ENCODE measurements at regions not wholly inside any gene's neighbourhood (a gene's known extent, or its start where the extent isn't known, plus 50 kb on each side); places are given as distances from the start of the nearest gene placed in this dataset.

DNA sequence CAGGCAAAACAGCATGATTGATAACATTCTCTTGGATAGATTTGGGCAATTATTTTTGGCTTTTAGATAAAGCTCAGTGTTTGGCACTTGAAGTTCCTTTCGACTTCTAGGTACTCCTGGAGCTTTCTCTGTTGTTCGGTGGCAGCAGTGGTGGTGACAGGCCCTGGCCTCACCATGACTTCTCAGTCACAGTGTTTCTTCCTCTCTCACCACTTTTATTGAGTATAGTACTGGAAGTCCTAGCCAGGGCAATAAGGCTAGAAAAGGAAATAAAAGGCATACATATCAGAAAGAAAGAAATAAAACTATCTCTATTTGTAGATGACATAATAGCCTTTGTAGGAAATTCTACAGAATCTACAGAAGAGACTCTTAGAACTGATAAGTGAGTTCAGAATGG lies 101.2 kb upstream of the SIRPG start:
- Mint-ChIP-seq H3K4me1 (peaks cover 11% of the 10 kb centered on the region), H3K27me3 (ENCODE audit: low read depth) (peaks cover 12% of the 10 kb centered on the region), H3K9me3 (no peaks in the 10 kb centered on the region), H3K36me3 (ENCODE audit: low read depth) (no peaks in the 10 kb centered on the region), H3K4me3 (no peak overlapping the region), H3K27ac (ENCODE audit: unreplicated experiment) (no peak overlapping the region)
- DNase-seq (ENCODE audit: low read depth, low spot score), result no peak
- TF ChIP-seq, protein P1, sequence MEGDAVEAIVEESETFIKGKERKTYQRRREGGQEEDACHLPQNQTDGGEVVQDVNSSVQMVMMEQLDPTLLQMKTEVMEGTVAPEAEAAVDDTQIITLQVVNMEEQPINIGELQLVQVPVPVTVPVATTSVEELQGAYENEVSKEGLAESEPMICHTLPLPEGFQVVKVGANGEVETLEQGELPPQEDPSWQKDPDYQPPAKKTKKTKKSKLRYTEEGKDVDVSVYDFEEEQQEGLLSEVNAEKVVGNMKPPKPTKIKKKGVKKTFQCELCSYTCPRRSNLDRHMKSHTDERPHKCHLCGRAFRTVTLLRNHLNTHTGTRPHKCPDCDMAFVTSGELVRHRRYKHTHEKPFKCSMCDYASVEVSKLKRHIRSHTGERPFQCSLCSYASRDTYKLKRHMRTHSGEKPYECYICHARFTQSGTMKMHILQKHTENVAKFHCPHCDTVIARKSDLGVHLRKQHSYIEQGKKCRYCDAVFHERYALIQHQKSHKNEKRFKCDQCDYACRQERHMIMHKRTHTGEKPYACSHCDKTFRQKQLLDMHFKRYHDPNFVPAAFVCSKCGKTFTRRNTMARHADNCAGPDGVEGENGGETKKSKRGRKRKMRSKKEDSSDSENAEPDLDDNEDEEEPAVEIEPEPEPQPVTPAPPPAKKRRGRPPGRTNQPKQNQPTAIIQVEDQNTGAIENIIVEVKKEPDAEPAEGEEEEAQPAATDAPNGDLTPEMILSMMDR (conservative IDR thresholded peaks at IDR 0.05), result no peak

DNA sequence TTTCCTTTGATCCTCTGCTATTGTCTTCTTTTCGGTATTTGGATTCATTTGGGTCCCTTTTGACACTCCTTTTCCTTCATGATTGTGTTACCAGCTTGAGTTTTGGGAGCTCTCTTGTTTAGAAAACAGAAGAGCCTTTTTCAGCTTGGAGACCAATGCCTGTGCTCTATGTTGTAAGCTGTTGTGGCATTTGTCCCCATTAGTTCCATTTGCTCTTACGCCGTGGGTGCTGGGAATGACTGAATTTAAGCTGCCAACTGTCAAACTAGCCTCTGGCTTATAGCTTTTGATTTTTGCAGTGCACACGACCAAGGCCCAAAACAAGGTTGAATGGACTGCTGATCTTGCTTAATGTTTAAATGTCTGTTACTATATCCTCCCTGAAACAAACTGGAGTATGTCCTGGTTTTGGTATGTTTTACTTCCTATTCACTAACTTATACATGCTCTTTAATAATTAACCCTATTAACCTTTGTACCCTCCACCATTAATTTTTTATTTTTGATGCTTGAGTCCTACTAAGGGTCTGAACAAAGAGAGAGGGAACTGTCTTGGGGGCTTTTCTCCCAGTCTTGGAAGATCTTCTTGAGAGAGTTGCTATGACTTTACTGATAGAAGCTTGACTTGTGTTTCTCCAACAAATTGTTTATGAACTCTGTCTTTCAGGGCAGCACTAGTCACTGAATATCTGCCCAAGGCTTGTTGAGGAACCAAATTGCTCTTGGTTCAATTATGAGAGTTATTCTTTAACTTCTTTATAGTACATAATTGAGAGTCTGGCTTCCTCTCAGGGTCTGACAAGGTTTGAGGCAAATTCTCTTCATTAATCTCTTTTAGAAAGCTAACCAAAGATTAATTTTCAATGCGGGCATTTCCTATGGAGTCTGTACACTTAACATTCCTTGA lies 100.3 kb upstream of the SIRPG start:
- Mint-ChIP-seq H3K4me3 (no peak overlapping the region), H3K4me1 (peaks cover 11% of the 10 kb centered on the region), H3K27ac (ENCODE audit: unreplicated experiment) (no peak overlapping the region), H3K27me3 (ENCODE audit: low read depth) (peaks cover 13% of the 10 kb centered on the region), H3K36me3 (ENCODE audit: low read depth) (no peaks in the 10 kb centered on the region), H3K9me3 (no peaks in the 10 kb centered on the region)
- DNase-seq (ENCODE audit: low read depth, low spot score), result no peak
- TF ChIP-seq, protein P1 (conservative IDR thresholded peaks at IDR 0.05), result no peak

DNA sequence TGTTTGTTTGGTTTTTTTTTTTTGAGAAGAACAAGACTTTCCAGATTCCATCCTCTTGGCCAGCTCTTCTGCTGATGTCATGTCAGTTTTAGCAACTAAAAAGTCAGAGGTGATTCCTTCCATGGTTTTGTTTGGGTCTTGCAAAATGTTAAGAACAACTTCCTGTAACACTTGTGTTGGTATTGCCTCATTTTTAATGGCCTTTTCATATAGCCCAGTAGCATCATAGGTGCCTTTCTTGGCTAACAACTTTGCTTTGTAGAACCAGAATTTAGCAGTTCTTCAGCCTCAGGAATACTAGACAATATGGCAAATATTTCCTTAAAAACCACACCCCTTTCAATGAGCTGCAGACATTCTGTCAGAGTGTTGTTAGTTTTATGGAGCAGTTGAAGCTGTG lies 99.5 kb upstream of the SIRPG start:
- no peak overlapping the region for H3K27ac Mint-ChIP-seq (ENCODE audit: unreplicated experiment)
- H3K4me1 Mint-ChIP-seq, result peaks cover 11% of the 10 kb centered on the region
- peaks cover 6% of the 10 kb centered on the region for H3K9me3 Mint-ChIP-seq
- no peak for DNase-seq (ENCODE audit: low read depth, low spot score)
- no peak overlapping the region for H3K4me3 Mint-ChIP-seq
- TF ChIP-seq, protein P1 (conservative IDR thresholded peaks at IDR 0.05), result no peak
- peaks cover 19% of the 10 kb centered on the region for H3K27me3 Mint-ChIP-seq (ENCODE audit: low read depth)
- peaks cover 4% of the 10 kb centered on the region for H3K36me3 Mint-ChIP-seq (ENCODE audit: low read depth)

DNA sequence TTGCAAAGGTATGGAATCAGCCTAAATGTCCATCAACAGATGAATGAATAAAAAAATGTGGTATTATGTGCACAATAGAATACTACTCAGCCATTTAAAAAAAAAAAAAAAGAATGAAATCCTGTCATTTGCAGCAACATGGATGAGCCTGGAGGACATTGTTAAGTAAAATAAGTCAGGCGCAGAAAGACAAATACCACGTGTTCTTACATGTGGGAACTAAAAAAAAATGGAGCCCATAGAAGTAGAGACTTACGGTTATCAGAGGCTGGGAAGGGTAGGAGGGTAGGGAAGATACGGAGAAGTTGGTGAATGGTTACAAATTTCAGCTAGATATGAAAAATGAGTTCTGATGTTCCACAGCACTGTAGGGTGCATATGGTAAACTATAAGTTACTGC lies 97.2 kb upstream of the SIRPG start:
- DNase-seq (ENCODE audit: low read depth, low spot score), result no peak
- Mint-ChIP-seq H3K4me3 (no peak overlapping the region), H3K9me3 (peaks cover 6% of the 10 kb centered on the region), H3K4me1 (peaks cover 11% of the 10 kb centered on the region), H3K27me3 (ENCODE audit: low read depth) (peaks cover 18% of the 10 kb centered on the region), H3K27ac (ENCODE audit: unreplicated experiment) (no peak overlapping the region), H3K36me3 (ENCODE audit: low read depth) (peaks cover 4% of the 10 kb centered on the region)
- TF ChIP-seq, protein P1 (conservative IDR thresholded peaks at IDR 0.05), result no peak

DNA sequence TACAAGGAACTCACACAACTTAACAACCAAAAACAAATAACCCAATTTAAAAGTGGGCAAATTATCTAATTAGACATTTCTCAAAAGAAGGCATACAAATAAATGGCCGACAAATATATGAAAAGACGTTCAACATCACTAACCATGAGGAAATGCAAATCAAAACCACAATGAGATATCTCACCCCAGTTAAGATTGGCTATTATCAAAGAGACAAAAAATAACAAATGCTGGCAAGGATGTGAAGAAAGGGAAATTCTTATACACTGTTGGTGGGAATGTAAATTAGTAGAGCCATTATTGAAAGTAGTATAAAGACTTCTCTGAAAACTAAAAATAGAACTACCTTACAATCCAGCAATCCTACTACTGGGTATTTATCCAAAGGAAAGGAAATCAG lies 96.7 kb upstream of the SIRPG start:
- TF ChIP-seq, protein P1 (conservative IDR thresholded peaks at IDR 0.05), result no peak
- H3K27me3 Mint-ChIP-seq (ENCODE audit: low read depth), result peaks cover 18% of the 10 kb centered on the region

More for the DNA sequence above, 96.7 kb upstream of the SIRPG start:
- Mint-ChIP-seq H3K4me1 (peaks cover 11% of the 10 kb centered on the region), H3K27ac (ENCODE audit: unreplicated experiment) (no peak overlapping the region), H3K4me3 (no peak overlapping the region), H3K9me3 (peaks cover 6% of the 10 kb centered on the region), H3K36me3 (ENCODE audit: low read depth) (peaks cover 4% of the 10 kb centered on the region)
- no peak for DNase-seq (ENCODE audit: low read depth, low spot score)
